ENCODE measurements at regions not wholly inside any gene's neighbourhood (a gene's known extent, or its start where the extent isn't known, plus 50 kb on each side); places are given as distances from the start of the nearest gene placed in this dataset.
"Not testable (repeated sequence)": the region's sequence is repeated elsewhere in the genome, so short reads cannot be mapped to it uniquely, and the experiment has no call there.

DNA sequence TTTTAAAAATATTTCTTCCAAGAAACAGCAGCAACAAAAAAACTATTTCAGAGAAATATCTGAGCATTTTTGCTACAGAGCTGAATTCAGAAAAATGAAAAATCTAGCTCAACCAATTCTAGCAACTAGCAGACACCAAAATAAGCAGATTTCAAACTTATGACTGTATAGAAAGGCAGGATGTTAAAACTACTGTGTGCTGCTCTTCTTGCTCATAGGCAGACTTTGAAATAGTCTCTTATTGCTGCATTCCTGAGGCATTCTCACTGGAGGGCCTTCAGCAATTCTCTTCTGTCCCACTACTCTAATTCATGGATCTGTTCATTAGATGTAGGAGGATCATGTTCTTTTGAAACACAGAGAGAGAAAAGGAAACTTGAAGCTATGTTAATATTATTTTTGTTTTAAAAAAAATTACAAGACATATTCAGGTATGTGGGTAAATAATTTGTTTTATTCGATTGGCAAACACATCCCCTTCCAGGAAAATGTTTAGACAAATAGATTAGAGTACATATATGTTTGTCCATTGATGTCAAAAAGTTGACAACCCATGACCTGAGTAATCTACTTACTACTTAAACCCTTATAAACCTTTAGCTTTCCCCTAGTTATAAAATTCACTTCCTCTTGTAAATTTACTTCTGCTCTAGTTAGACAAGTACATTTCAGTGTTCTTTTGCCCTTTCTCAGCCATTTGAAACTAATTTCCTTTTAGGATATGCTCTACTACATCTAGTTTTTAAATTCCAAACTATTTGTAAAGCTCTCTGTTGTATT is 428.2 kb upstream of the POT1 start:
- DNase-seq = peak; percentile 28

DNA sequence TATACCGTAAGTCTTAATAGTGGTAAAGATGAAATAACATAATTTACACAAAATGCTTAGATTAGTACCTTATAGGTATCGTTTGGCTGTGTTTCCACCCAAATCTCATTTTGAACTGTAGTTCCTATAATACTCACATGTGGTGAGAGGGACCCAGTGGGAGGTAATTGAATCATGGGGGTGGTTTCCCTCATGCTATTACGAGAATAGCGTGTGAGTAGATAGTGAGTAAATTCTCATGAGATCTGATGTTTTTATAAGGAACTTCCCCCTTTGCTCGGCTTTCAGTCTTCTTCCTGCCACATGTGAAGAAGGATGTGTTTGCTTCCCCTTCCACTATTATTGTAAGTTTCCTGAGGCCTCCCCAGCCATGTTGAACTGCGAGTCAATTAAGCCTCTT is 426.3 kb upstream of the POT1 start:
- DNase-seq = peak; percentile 87

DNA sequence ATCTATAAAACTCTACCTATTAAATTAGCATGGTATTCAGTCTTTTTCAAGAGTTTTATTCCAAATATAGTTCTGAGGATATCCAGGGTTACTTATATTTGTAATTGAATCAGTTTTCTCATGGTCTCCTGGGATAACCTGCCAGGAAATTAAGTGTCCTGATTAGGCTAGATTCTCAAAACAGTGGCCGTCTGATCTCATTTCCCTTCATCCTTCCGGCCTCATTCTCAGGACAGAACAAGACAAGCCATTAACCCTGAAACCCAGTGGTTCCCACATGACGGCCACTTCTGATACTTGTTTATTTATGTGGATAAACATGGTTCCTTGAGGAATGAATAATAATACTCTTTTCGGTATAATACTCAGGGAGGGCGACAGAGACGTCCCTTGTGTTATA is 417.6 kb upstream of the POT1 start:
- DNase-seq = no peak

DNA sequence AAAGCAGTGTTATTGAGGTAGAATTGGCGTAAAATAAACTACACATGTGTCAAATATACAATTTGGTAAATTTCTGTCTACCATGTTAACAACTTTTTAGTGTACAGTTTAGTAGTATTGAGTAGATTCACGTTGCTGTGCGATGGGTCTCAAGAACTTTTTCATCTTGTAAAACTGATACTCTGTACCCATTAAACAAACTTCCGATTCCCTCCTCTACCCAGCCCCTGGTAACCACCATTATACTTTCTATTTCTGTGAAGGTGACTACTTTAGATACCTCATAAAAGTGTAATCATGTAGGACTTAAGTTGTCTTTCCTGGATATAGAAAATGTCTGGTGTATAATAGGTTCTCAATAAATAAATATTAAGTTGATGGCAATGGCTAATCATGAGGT is 408.5 kb upstream of the POT1 start:
- DNase-seq = no peak

DNA sequence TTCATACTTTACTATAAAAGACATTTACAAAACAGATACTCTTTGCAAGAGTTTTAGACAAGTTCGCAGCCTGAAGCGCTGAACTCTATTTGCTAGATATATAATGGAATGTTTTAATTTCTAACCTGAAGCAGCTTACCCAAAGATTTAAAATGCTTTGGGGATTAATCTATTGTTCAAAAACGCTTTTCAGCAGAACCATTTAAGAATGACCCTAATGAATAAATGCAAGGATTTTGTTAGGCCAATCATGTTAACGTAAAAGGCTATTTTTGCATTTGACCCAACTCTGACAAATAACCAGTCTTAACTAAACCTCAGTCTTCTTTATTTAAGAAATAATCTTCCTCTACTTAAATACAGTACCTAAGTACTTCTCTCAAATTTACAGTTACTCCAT is 406.7 kb upstream of the POT1 start:
- DNase-seq = no peak

DNA sequence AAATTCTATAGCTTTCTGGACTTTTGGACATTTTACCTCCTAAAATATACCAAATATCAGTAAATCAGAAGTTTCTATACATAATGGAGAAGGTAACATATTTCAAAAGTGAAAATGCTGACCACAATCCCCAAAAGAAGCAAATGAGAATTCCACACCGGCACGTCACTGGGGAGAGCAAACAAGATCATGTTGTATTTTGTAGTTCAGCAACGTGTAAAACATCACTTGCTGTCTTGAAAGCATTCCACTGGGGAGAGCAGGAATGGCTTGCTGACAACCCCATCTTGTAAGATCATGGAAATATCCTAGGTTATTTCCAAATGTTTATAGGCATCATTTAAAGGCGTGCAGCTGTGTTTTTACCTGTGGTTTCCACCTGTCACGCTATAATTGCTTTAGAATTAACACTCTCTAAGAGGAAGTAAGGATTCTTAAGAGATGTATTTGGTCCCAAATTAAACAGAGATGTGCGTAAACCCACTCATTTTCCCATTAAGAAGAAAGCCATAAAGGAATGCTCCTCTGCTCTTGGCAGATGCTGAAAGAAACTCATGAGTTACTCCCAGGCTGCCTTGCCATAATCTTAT is 397.1 kb upstream of the POT1 start:
- no peak for DNase-seq

DNA sequence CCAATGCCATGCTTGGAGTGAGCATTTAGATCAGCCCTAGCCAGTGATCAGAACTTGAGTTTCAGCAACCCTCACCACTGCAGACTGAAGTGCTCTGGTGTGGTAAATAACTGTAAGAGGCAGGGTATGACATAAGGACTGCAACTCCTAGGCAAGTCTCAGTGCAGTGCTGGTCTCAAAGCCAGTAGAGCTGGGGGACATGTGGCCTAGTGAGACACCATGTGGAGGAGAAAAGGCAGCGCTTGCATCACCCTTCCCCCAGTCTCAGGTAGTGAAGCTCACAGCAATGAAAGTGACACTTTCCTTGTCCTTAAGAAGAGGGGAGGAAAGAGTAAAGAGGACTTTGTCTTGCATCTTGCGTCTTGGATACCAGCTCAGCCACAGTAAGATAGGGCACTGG is 386.8 kb upstream of the POT1 start:
- no peak for DNase-seq

DNA sequence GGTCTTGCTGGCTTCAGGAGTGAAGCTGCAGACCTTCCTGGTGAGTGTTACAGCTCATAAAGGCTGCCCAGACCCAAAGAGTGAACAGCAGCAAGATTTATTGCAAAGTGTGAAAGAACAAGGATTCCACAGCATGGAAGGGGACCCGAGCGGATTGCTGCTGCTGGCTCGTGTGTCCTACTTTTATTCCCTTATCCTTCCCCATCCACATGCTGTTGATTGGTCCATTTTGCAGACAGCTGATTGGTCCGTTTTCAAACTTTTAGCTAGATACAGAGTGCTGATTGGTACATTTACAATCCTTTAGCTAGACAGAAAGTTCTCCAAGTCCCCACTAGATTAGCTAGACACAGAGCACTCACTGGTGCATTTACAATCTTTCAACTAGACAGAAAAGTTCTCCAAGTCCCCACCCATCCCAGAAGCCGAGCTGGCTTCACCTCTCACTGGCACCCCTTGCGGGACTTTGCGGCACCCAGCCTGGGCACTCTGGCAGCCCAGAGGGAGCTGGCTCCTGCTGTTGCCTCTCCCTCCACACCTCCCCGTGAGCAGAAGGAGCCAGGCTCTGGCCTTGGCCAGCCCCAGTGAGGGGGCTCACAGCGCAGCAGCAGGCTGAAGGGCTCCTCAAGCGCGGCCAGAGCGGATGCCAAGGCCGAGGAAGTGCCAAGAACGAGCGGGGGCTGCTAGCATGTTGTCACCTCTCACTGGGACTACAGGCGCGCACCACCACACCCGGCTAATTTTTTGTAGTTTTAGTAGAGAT is 369.6 kb upstream of the POT1 start:
- no peak for DNase-seq

DNA sequence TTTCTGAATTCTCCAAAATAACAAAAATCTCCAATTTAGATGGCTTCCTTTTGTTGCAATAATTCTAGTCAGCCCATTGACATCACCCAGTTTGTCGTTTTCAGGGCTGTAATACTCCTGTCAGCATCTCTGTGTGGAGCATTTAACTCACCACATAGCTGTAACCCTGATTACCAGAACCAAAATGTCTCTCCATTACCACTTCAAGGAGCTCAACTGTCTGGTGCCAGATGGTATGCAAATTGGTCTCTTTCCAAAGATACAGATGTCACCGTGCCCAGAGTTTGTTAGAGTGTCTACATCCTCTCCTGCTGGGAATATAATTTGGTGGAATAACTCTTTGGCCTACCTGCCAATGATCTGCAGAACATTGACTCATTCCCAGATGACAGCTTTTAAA is 350.3 kb upstream of the POT1 start:
- no peak for DNase-seq

DNA sequence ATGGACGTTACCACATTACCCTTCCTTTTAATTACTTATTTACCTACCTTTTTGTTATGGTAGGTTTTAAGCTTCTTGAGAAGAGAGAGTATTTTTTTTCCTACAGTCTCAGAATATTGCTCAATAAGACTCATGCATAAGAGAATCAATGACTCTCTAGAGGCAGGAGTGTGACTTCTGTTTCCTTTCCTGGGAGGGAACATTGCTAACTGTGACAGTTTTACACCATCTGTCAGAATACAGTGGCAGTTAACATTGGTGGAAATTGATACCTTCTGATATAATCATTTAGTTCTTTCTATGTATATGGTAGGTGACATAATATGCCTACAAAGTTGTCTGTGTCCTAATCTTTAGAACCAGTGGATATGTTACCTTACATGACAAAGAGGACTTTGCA is 348.7 kb upstream of the POT1 start:
- no peak for DNase-seq

DNA sequence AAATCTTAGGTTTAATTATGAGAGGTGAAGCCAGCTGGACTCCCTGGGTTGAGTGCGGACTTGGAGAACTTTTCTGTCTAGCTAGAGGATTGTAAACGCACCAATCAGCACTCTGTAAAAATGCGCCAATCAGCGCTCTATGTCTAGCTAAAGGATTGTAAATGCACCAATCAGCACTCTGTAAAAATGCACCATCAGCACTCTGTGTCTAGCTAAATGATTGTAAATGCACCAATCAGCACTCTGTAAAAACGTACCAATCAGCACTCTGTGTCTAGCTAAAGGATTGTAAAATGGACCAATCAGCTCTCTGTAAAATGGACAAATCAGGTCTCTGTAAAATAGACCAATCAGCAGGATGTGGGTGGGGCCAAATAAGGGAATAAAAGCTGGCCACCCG is 345.1 kb upstream of the POT1 start:
- DNase-seq = not testable (repeated sequence)

DNA sequence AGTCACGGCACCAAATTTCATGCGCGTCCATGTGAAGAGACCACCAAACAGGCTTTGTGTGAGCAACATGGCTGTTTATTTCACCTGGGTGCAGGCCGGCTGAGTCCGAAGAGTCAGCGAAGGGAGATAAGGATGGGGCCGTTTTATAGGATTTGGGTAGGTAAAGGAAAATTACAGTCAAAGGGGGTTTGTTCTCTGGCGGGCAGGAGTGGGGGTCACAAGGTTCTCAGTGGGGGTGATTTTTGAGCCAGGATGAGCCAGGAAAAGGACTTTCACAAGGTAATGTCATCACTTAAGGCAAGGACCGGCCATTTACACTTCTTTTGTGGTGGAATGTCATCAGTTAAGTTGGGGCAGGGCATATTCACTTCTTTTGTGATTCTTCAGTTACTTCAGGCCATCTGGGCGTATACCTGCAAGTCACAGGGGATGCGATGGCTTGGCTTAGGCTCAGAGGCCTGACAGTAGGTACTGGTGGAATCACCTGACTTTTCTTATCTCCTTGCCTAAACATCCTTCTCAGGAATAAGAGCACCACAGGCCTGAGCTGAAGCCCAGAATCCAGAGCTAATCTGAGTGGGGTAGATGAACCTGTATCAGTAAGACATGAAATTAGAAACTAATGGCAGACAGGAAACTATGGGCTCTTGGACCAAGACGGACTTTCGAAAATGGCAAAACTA is 334.7 kb upstream of the POT1 start:
- DNase-seq = not testable (repeated sequence)

DNA sequence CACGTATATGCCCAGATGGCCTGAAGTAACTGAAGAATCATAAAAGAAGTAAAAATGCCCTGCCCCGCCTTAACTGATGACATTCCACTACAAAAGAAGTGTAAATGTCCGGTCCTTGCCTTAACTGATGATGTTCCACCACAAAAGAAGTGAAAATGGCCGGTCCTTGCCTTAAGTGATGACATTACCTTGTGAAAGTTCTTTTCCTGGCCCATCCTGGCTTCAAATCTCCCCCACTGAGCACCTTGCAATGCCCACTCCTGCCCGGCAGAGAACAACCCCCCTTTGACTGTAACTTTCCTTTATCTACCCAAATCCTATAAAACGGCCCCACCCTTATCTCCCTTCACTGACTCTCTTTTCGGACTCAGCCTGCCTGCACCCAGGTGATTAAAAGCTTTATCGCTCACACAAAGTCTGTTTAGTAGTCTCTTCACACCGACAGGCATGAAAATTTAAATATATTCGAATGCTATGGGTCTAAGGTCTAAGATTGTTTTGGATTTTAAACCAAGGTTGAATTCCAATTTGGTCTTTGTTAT is 329.3 kb upstream of the POT1 start:
- not testable (repeated sequence) for DNase-seq

DNA sequence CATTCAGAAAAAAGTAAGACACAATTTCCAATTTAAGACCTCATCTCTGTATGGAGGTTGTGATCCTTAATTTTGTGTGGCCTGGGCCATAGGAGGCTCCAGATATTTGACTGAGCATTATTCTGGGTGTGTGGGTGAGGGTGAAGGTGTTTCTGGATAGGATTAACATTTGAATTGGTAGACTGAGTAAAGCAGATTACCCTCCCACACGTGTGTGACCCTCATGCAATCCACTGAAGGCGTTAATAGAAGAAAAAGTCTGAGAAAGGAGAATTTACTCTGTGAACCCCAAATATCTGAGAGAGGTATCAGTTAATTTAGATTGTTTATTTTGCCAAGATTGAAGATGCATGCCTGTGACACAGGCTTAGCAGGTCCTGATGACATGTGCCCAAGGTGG is 328.0 kb upstream of the POT1 start:
- DNase-seq = no peak

DNA sequence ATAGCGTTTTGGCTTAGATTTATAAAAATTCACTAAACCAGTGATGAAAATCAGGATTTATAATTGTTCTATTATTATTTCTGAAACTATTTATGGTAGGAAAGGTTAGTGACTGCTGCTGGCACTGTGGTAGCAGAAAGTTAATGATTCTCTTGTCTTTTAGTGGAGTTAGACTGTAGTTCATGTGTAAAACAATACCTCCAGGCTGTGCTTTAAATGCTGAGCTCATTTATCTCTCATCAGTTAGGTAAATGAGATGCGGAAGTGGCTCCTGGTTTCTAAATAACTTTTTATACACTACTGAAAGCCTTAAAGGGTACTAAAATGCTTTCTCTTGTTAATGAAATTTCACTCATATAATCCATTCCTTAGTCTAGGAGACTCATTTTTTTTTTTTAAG is 326.8 kb upstream of the POT1 start:
- DNase-seq = no peak

DNA sequence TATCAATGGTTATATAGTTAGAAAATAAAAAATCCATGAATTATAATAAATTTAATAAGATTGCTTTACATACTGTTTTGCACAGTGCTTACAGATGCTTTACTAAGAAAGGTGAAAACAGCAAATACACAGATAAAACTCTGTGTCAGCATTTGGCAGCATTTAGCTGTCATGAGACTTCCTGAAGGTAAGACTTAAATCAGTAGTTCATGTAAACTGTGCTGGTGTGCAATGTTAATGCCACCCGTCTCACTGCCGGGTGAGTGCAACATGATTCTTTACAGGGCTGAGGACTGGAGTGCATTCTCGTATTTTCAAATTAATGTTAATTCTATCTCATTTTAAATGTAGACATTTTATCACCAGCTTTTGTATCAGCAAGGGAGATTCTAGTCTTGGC is 326.2 kb upstream of the POT1 start:
- no peak for DNase-seq

DNA sequence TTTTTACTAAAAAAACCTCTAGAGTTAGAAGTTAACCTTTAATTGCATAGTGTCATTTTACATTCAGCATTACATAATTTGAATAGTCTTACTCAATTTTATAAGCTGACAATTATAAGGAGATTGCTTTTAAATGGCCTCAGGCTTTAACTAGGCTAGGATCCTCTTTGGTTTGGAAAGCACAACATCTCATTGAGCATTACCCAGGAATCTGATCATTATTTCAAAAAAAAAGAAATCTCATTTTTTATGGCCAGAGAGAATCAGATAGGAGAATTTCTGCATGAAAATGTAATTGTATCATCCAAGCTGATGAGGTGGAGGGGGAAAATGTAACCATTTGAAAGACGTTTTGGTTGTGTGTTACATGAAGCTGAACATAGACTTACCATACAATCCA is 324.9 kb upstream of the POT1 start:
- DNase-seq = no peak

DNA sequence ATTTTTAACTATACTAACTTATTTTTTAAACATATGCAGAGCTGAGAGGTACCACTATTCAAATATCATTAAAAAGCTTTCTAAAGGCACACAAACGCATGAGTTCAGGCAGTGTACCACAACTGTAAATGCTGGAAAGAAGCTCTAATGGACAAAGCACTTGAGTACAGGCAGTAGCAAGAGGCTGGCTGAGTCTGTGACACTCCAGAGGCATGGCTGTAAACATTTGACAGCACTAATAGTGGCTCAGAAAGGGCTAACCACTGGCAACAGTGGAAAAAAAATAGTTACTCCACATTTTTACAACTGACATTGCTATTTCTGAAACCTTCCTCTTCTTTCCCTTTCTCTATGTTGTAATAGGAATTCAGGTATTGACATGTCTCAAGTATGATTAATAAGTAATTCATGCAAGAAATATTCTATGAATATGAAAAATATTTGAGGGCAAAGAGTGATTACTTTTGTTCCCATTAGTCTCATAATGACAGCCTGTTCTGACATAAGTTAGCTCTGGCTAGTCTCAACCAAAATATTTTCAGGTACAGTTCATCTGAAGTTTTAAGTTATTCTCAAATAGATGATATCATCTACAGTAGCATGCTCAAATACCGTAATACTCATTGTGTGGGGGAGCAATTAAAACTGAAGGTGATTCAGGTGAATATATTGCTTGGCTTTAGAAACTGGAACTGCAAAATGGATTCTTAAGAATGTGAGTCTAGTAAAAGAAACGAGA is 324.0 kb upstream of the POT1 start:
- no peak for DNase-seq

DNA sequence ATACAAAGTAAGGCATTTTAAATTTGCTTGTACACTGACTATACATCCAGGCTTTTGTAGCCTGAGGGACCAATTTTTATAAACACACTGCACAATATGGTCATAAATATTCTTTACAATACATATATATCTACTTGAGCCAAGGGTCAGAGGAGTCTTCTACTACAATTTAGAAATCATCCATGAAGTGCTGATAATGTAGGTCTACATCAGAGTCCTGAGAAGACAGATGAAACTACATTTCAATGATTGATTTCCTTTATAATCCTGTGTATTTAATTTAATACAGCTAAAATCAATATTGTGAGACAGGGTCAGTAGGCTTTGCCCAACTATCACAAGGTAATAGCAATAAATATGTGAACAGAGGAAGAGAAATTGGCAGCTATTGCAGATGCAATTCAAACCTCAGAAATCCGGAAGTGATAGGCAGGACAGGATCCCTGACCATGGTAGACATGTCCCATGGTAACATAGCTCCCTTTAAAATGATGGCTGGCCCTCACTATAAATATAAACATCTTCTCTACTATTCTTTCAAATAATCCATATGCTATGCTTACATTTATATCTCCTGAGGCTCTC is 318.0 kb upstream of the POT1 start:
- DNase-seq = no peak

DNA sequence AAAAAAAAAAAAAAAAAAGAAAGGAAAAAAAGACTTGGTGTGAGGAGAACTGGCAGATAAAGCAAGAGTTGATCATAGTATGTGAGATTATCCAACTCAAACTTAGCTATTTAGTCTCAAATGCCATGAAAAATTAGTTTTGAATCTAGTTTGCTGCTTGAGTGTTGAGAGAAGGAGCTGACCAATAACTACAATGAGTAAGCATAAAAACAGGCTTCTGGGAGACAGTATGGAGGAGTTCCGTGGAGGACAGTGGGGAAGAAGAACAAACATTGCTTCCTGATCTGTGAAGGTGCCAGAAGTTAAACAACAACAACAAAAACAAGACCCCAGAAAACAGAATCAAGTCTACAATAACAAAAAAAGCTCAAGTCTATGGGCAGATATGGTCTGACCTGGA is 317.1 kb upstream of the POT1 start:
- DNase-seq = no peak

DNA sequence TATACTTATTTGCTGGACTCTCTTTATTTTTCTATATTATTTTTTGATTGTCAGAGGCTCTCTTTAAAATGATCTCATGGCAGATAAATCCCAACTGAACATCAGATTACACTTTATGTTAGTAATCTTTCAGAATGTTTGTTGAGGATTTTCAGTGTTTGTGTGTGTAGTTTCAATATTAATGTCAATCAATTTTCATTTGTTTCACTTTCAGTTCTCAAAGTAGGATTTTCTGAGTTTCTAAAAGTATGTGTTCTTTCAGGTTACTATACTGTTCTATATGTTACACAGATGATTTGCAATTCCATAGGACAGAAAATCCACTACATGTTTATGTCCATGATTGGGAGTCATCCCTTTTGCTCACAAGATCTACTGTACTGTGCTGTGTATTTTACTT is 311.9 kb upstream of the POT1 start:
- no peak for DNase-seq

DNA sequence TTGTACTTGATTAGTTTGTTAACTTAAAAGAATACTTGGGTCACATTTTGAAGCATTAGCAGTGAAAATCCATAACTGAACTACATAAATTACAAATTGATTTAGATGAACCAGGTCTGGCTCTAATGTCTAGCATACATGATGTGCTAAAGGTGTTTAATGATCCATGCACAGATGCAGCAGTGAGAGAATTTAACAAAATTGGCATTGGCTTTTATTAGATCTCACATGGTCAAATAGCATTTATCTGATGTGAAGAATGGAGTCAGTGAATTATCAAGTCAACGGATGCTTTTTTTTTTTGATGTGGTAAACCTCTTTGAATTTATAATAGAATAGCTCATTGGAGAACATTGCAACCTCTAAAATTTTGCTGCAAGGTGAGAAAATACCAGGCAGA is 293.0 kb upstream of the POT1 start:
- DNase-seq = no peak
